ENCODE measurements at regions not wholly inside any gene's neighbourhood (a gene's known extent, or its start where the extent isn't known, plus 50 kb on each side); places are given as distances from the start of the nearest gene placed in this dataset.

DNA sequence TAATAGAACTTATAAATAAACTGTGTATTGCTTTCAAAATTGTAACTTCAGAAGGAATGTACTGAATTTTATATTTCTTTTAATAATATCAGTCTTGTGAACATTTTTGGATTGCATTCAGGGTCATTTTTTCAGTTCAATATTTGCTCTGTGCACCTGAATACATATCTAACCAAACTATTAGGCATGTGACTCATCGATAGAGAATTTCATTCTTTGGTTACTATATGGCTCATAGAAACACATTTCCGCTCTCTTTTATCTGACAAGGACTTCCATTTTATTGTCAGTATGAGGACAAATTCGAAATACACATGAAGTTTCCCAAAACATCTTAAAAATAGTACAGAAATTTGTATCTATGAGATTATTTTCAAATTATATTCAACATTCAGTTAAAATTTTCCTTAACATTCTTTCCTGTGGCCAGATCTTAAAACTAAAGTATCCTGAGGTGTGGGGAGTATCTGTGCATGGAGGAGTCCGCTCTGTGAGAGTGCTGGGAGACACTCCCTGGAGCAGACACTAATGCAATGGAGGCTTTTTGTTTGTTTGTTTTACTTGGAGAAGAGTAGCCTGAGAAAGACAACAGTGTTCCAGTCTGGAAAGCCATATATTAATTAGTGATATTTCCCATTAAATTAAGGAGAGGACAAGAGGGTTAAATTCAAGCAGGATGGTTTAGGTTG lies 483.6 kb downstream of the PCDH20 start:
- Histone ChIP-seq H3K4me1 (ENCODE audit: control insufficient read depth, insufficient read depth, low read length, unreplicated experiment) (no peaks in the 10 kb centered on the region), H2AFZ (ENCODE audit: low read length, unreplicated experiment) (no peak overlapping the region), H3K79me2 (ENCODE audit: control insufficient read depth, insufficient read depth, low read length, unreplicated experiment) (no peaks in the 10 kb centered on the region), H3K36me3 (ENCODE audit: insufficient read depth, low read length) (no peaks in the 10 kb centered on the region), H3K27ac (ENCODE audit: low read depth, low read length) (no peak overlapping the region), H3K27me3 (ENCODE audit: insufficient read depth, low read length) (no peaks in the 10 kb centered on the region), H3K4me3 (ENCODE audit: low read depth, low read length) (no peak overlapping the region)

DNA sequence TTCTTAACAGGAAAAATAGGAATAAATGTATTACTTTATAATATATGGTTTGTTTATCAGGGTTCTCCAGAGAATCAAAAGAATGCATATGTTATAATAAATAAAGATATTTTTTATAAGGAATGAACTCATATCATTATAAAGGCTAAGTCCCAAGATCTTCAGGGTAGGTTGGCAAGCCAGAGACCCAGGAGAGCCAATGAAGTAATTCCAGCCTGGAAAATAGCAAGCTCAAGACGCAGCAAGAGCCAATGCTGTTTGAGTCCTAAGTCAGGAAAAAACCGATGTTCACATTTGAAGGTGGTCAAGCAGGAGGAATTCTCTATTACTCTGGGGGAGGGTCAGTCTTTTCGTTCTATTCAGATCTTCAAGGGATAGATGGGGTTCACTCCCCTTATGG lies 490.0 kb downstream of the PCDH20 start:
- Histone ChIP-seq H3K4me3 (ENCODE audit: low read depth, low read length) (no peak overlapping the region), H3K36me3 (ENCODE audit: insufficient read depth, low read length) (no peaks in the 10 kb centered on the region), H3K79me2 (ENCODE audit: control insufficient read depth, insufficient read depth, low read length, unreplicated experiment) (no peaks in the 10 kb centered on the region), H3K27ac (ENCODE audit: low read depth, low read length) (no peak overlapping the region), H2AFZ (ENCODE audit: low read length, unreplicated experiment) (no peak overlapping the region), H3K4me1 (ENCODE audit: control insufficient read depth, insufficient read depth, low read length, unreplicated experiment) (no peaks in the 10 kb centered on the region), H3K27me3 (ENCODE audit: insufficient read depth, low read length) (no peaks in the 10 kb centered on the region)

DNA sequence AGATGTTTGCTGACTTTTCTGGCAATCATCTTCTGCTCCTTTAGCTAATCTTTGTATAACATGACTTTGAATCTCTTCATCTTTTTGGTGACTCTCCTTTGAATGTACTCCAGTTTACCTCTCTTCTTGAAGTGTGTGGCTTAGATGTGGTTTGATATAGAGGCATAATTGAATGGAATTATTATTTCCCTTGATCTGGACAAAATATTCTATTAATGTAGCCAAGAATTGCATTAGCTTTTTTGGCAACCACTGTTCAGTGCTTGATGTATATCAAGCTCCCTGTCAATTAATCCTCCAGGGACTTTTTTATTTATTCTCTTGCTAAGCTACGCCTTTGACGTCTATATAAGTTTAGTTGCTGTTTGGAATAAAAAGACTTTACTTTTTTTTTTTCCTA lies 490.8 kb downstream of the PCDH20 start:
- H3K27me3 ChIP-seq (ENCODE audit: insufficient read depth, low read length) = no peaks in the 10 kb centered on the region
- H3K27ac ChIP-seq (ENCODE audit: low read depth, low read length) = no peak overlapping the region
- H2AFZ ChIP-seq (ENCODE audit: low read length, unreplicated experiment) = no peak overlapping the region
- H3K4me3 ChIP-seq (ENCODE audit: low read depth, low read length) = no peak overlapping the region
- no peaks in the 10 kb centered on the region for H3K79me2 ChIP-seq (ENCODE audit: control insufficient read depth, insufficient read depth, low read length, unreplicated experiment)
- no peaks in the 10 kb centered on the region for H3K36me3 ChIP-seq (ENCODE audit: insufficient read depth, low read length)
- no peaks in the 10 kb centered on the region for H3K4me1 ChIP-seq (ENCODE audit: control insufficient read depth, insufficient read depth, low read length, unreplicated experiment)

DNA sequence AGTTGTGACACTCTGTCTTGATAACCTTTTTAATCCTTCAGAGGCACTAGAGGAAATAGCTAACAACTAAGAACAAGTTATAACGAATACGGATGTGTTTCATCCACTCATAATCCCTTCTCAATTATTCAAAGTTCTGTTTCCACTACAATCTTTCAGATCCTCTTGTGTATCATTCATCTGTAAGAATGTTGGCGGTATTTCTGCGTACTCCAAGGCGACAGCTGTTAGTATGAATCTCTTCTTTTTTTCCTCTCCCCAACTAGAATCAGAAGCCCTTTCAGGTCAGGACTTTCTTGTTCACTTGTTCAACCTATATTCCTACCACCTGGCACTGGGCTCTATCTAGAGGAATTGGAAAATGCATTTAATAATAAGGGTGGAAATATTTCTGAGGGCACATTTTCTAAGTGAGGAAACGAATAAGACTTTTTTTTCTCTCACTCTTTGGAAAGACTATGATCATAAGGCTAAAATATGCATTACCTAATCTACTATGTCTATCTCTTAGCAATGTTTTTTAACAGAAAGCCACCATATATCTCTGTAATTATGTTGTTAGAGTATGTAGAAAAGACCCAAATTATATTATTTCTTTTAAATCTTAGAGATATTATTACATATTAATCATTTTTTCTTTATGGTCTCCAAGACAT lies 492.9 kb downstream of the PCDH20 start:
- no peak overlapping the region for H3K27ac ChIP-seq (ENCODE audit: low read depth, low read length)
- no peaks in the 10 kb centered on the region for H3K4me1 ChIP-seq (ENCODE audit: control insufficient read depth, insufficient read depth, low read length, unreplicated experiment)
- H3K79me2 ChIP-seq (ENCODE audit: control insufficient read depth, insufficient read depth, low read length, unreplicated experiment) = no peaks in the 10 kb centered on the region
- H3K36me3 ChIP-seq (ENCODE audit: insufficient read depth, low read length) = no peaks in the 10 kb centered on the region
- H2AFZ ChIP-seq (ENCODE audit: low read length, unreplicated experiment) = no peak overlapping the region
- H3K27me3 ChIP-seq (ENCODE audit: insufficient read depth, low read length) = no peaks in the 10 kb centered on the region
- no peak overlapping the region for H3K4me3 ChIP-seq (ENCODE audit: low read depth, low read length)

DNA sequence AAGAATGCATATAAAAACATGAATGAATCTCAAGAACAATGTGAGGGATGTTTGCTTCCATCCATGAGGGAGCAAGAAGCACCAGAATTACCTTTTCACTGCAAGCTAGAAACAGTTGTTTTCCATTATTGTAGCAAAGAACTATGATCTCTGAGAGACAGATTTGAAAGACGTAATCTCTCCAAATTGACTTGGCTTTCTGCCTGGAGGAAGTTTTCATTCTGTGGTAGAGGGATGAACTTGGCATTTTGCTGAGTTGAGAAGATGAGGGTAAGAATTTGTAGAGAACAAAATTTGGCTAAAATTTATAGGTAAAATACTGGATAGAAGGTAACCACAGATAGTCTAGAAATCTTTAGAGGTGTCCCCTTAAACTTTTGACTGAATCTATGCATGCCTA lies 496.8 kb downstream of the TDRD3 start:
- no peak overlapping the region for H3K4me3 ChIP-seq (ENCODE audit: low read depth, low read length)
- H3K36me3 ChIP-seq (ENCODE audit: insufficient read depth, low read length) = no peaks in the 10 kb centered on the region
- H3K4me1 ChIP-seq (ENCODE audit: control insufficient read depth, insufficient read depth, low read length, unreplicated experiment) = no peaks in the 10 kb centered on the region
- no peak overlapping the region for H3K27ac ChIP-seq (ENCODE audit: low read depth, low read length)
- no peak overlapping the region for H2AFZ ChIP-seq (ENCODE audit: low read length, unreplicated experiment)
- no peaks in the 10 kb centered on the region for H3K27me3 ChIP-seq (ENCODE audit: insufficient read depth, low read length)
- no peaks in the 10 kb centered on the region for H3K79me2 ChIP-seq (ENCODE audit: control insufficient read depth, insufficient read depth, low read length, unreplicated experiment)

DNA sequence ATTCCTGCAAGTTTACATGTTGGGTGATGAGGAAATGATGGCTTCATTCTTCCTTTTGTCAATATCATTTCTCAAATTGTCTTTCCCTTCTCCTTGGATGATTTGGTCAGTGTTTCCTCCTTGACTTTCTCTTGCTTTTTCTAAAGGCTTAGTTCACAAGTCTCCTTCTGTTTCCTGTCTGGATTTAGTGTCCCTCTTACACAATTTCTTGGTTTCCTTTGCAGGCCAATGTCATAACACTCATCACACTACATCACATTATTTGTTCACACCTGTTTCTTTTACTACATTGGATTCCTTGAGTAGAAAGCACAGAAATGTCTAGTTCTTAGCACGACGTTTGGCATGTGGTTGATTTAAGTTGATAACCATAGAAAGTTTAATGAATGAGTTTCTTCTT lies 490.7 kb downstream of the TDRD3 start:
- Histone ChIP-seq H3K27me3 (ENCODE audit: insufficient read depth, low read length) (no peaks in the 10 kb centered on the region), H3K4me1 (ENCODE audit: control insufficient read depth, insufficient read depth, low read length, unreplicated experiment) (no peaks in the 10 kb centered on the region), H3K4me3 (ENCODE audit: low read depth, low read length) (no peak overlapping the region), H3K79me2 (ENCODE audit: control insufficient read depth, insufficient read depth, low read length, unreplicated experiment) (no peaks in the 10 kb centered on the region), H3K27ac (ENCODE audit: low read depth, low read length) (no peak overlapping the region), H3K36me3 (ENCODE audit: insufficient read depth, low read length) (no peaks in the 10 kb centered on the region), H2AFZ (ENCODE audit: low read length, unreplicated experiment) (no peak overlapping the region)

DNA sequence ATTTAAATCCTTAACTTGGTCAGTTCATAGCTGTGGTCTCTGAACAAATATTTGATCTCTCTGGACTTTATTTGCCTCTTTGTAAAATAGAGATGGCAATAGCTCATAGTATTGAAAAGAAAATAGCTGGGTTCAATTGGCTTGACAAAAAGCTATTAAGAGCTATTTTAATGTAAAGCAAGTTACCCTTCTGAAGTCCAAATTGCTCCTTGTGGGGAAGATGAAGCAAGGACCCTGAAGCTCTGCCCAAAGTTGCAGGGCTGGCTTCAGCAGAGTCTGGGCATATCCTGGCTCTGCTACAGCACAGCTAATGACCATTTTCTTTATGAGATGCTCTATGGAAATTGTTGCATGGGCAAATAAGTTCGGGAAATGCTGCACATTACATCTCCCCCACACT lies 484.5 kb downstream of the TDRD3 start:
- no peaks in the 10 kb centered on the region for H3K36me3 ChIP-seq (ENCODE audit: insufficient read depth, low read length)

DNA sequence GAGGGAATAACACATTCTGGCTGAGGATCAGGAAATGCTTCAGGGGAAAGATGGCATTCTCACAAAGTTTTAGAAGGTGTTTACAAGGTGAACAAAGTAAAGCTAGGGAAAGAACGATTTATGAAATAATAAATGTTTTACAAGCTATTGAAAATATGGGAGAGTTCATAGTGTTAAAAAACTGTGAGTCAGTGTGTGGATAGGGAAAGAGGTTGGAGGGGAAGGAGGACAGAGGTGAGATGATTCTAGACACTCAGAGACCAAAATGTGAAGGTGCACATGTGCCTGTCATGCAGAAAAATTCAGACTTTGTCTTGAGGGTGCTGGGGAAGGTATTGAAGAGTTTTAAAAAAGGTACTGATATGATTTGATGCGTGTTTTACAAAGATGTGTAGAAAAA lies 476.1 kb downstream of the TDRD3 start:
- H3K4me1 ChIP-seq (ENCODE audit: control insufficient read depth, insufficient read depth, low read length, unreplicated experiment) = no peaks in the 10 kb centered on the region
- no peaks in the 10 kb centered on the region for H3K36me3 ChIP-seq (ENCODE audit: insufficient read depth, low read length)
- no peak overlapping the region for H3K27ac ChIP-seq (ENCODE audit: low read depth, low read length)
- no peak overlapping the region for H2AFZ ChIP-seq (ENCODE audit: low read length, unreplicated experiment)
- no peaks in the 10 kb centered on the region for H3K79me2 ChIP-seq (ENCODE audit: control insufficient read depth, insufficient read depth, low read length, unreplicated experiment)
- no peaks in the 10 kb centered on the region for H3K27me3 ChIP-seq (ENCODE audit: insufficient read depth, low read length)
- H3K4me3 ChIP-seq (ENCODE audit: low read depth, low read length) = no peak overlapping the region

More for the DNA sequence above, 484.5 kb downstream of the TDRD3 start:
- Histone ChIP-seq H3K4me1 (ENCODE audit: control insufficient read depth, insufficient read depth, low read length, unreplicated experiment) (no peaks in the 10 kb centered on the region), H3K27me3 (ENCODE audit: insufficient read depth, low read length) (no peaks in the 10 kb centered on the region), H3K27ac (ENCODE audit: low read depth, low read length) (no peak overlapping the region), H3K79me2 (ENCODE audit: control insufficient read depth, insufficient read depth, low read length, unreplicated experiment) (no peaks in the 10 kb centered on the region), H2AFZ (ENCODE audit: low read length, unreplicated experiment) (no peak overlapping the region), H3K4me3 (ENCODE audit: low read depth, low read length) (no peak overlapping the region)

DNA sequence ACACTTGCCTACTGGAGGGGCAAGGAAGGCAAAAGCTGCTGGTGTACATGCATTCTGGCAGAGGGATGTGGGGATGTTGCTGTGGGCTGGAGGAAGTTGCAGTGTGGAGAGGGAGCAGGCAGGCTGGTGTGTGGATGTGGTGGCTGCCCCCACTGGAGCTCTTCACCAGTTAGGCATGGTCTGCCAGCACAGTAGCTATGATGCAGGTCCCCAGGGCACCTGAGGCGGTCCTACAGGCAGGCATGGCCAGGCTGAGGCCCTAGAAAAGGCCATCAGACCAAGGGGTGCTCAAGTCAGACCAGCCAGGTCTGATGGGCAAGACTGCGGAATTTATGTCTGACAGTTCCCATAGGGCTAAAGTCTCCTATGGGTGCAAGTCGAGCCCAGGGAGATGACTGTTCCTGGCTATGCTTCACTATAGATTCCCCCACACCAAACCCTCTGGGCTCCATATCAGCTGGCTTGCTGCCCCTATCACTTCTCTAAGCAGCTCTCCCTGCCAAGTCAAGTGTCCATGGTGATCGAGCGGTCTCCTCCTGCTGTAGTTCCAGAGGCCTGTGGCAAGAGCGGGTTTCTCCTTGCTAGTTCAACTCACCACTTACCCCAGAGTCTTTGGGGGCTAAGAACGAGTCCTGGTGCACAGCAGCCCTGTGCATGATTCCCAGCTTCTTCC lies 473.1 kb downstream of the TDRD3 start:
- H3K4me1 ChIP-seq (ENCODE audit: control insufficient read depth, insufficient read depth, low read length, unreplicated experiment) = no peaks in the 10 kb centered on the region
- H2AFZ ChIP-seq (ENCODE audit: low read length, unreplicated experiment) = no peak overlapping the region
- H3K79me2 ChIP-seq (ENCODE audit: control insufficient read depth, insufficient read depth, low read length, unreplicated experiment) = no peaks in the 10 kb centered on the region
- no peaks in the 10 kb centered on the region for H3K36me3 ChIP-seq (ENCODE audit: insufficient read depth, low read length)
- H3K27ac ChIP-seq (ENCODE audit: low read depth, low read length) = no peak overlapping the region
- H3K4me3 ChIP-seq (ENCODE audit: low read depth, low read length) = no peak overlapping the region
- H3K27me3 ChIP-seq (ENCODE audit: insufficient read depth, low read length) = no peaks in the 10 kb centered on the region

DNA sequence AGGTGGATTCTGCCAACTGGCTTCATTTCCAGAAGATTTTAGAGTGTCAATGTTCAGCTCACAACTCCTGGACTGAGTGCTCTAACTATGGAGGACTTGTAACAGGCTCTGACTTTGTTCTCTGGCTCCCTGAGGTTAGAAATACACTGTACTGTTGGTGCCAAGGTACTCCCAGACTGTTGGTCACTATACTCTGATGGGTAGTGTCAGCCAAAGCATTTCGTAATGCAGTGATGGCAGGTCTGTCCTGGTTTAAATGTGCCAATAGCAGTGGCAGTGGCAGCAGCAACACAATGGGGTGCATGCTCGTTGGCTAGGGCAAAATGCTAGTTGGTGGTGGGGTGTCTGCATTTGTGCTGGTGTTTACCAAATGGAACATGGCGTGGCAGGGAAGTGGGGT lies 472.2 kb downstream of the TDRD3 start:
- Histone ChIP-seq H3K27me3 (ENCODE audit: insufficient read depth, low read length) (no peaks in the 10 kb centered on the region), H2AFZ (ENCODE audit: low read length, unreplicated experiment) (no peak overlapping the region), H3K4me1 (ENCODE audit: control insufficient read depth, insufficient read depth, low read length, unreplicated experiment) (no peaks in the 10 kb centered on the region), H3K27ac (ENCODE audit: low read depth, low read length) (no peak overlapping the region), H3K4me3 (ENCODE audit: low read depth, low read length) (no peak overlapping the region), H3K79me2 (ENCODE audit: control insufficient read depth, insufficient read depth, low read length, unreplicated experiment) (no peaks in the 10 kb centered on the region), H3K36me3 (ENCODE audit: insufficient read depth, low read length) (no peaks in the 10 kb centered on the region)

DNA sequence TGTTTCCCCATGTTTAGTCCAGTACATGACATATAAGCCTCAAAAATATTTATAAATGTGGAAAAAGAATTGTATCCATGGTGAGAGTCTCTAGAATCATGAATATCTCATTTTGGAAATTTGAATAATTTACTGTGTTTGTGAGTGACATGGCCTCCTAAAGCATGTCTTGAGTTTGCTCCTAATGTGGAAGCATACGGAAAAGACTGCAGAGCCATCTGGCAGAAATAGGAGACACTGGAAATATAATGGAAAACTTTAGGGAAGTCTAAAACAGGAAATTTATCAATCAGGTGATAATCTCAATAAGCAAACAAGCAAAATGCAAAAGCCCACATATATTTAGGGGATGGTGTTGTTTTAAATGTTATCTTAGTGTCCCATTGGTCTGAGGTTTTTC lies 465.0 kb downstream of the TDRD3 start:
- Histone ChIP-seq H3K4me3 (ENCODE audit: low read depth, low read length) (no peak overlapping the region), H3K27ac (ENCODE audit: low read depth, low read length) (no peak overlapping the region), H3K27me3 (ENCODE audit: insufficient read depth, low read length) (no peaks in the 10 kb centered on the region), H3K36me3 (ENCODE audit: insufficient read depth, low read length) (no peaks in the 10 kb centered on the region), H3K4me1 (ENCODE audit: control insufficient read depth, insufficient read depth, low read length, unreplicated experiment) (no peaks in the 10 kb centered on the region), H2AFZ (ENCODE audit: low read length, unreplicated experiment) (no peak overlapping the region), H3K79me2 (ENCODE audit: control insufficient read depth, insufficient read depth, low read length, unreplicated experiment) (no peaks in the 10 kb centered on the region)
